GM19463 (cell line): ENCODE measurements at regions not wholly inside any gene's neighbourhood (a gene's known extent, or its start where the extent isn't known, plus 50 kb on each side); places are given as distances from the start of the nearest gene placed in this dataset.

Experiments used
- ATAC-seq: cut with Tn5 transposase; IDR thresholded peaks from one replicate; pipeline ENCODE4 v1.9.1; 2021; ENCODE audit warnings: mild to moderate bottlenecking, moderate library complexity; ENCODE audit not compliant: unreplicated experiment

GRCh38 chr12:116478243-116478773, 80.9 kb upstream of the MAP1LC3B2 start:
- no peak for ATAC-seq

GRCh38 chr12:116480210-116480810, 78.9 kb upstream of the MAP1LC3B2 start:
- ATAC-seq, result no peak

GRCh38 chr12:116481726-116482125, 77.5 kb upstream of the MAP1LC3B2 start:
- no peak for ATAC-seq

- ATAC-seq, result no peak
Observed at GRCh38 chr12:116482179-116482578, 77.0 kb upstream of the MAP1LC3B2 start.

- ATAC-seq, result no peak
Observed at GRCh38 chr12:116482859-116483258, 76.3 kb upstream of the MAP1LC3B2 start.

- no peak for ATAC-seq
Observed at GRCh38 chr12:116483959-116484750, 75.0 kb upstream of the MAP1LC3B2 start.

GRCh38 chr12:116484807-116485206, 74.4 kb upstream of the MAP1LC3B2 start:
- ATAC-seq, result no peak

- no peak for ATAC-seq
Observed at GRCh38 chr12:116489116-116489515, 70.1 kb upstream of the MAP1LC3B2 start.

GRCh38 chr12:116490471-116490870, 68.7 kb upstream of the MAP1LC3B2 start:
- no peak for ATAC-seq

- ATAC-seq, result no peak
Observed at GRCh38 chr12:116492703-116493324, 66.4 kb upstream of the MAP1LC3B2 start.

- ATAC-seq, result no peak
Observed at GRCh38 chr12:116495260-116495659, 63.9 kb upstream of the MAP1LC3B2 start.

GRCh38 chr12:116497051-116497591, 62.1 kb upstream of the MAP1LC3B2 start:
- ATAC-seq, result no peak

- no peak for ATAC-seq
Observed at GRCh38 chr12:116498471-116498870, 60.7 kb upstream of the MAP1LC3B2 start.

- ATAC-seq, result no peak
Observed at GRCh38 chr12:116502141-116502725, 56.9 kb upstream of the MAP1LC3B2 start.

- no peak for ATAC-seq
Observed at GRCh38 chr12:116502989-116503496, 56.1 kb upstream of the MAP1LC3B2 start.

- no peak for ATAC-seq
Observed at GRCh38 chr12:116504438-116504837, 54.7 kb upstream of the MAP1LC3B2 start.

- no peak for ATAC-seq
Observed at GRCh38 chr12:116506697-116507064, 52.5 kb upstream of the MAP1LC3B2 start.

- ATAC-seq, result no peak
Observed at GRCh38 chr12:116508145-116509121, 50.7 kb upstream of the MAP1LC3B2 start.
